NAMALWA (cell line): ENCODE measurements at regions not wholly inside any gene's neighbourhood (a gene's known extent, or its start where the extent isn't known, plus 50 kb on each side); places are given as distances from the start of the nearest gene placed in this dataset.
"Not testable (repeated sequence)": the region's sequence is repeated elsewhere in the genome, so short reads cannot be mapped to it uniquely, and the experiment has no call there.

Experiments
- DNase-seq: peaks from one replicate; pipeline ENCODE4 v3.0.0-alpha.2; 2015; ENCODE audit warnings: low spot score

- DNase-seq: no peak
Observed at GRCh38 chr1:72526926-72527325, 244.6 kb upstream of the NEGR1 start.

DNA sequence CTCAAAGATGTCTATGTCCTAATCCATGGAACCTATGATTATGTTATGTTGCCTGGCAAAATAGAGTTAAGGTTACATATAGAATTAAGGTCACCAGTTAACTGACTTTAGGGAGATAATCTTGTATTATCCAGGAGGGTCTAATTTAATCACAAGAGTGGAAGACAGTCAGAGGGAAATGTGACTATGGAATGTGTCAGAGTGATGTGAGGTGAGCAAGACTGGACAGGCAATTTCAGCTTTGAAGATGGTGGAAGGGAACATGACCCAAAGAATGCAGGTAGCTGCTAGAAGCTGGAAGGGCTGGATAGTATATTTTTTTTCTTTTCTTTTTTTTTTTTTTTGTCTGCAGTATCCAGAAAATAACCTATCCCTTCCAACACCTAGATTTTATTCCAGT lies 241.7 kb upstream of the NEGR1 start:
- DNase-seq: no peak

GRCh38 chr1:72521659-72522058 lies 239.3 kb upstream of the NEGR1 start:
- no peak for DNase-seq

DNA sequence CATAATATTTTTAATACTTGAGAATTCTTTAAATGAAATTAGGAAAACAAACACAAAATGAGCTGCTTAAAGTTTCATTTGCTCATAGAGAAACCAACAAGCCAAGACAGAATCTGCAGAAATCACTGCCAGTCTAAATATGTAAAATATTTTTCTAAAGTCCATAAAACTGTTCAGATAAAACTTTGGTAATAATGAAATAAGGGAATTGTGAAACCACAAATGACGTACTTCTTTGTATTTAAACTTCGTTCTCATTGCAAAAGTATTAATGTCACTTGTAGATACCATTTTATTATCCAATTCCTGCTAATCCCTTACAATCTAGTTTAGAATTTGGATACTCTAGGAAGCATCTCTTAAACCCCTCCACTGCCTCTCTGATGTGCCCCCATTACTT lies 234.5 kb upstream of the NEGR1 start:
- no peak for DNase-seq

GRCh38 chr1:72516264-72516663 lies 233.9 kb upstream of the NEGR1 start:
- no peak for DNase-seq

GRCh38 chr1:72498371-72498770 lies 216.0 kb upstream of the NEGR1 start:
- no peak for DNase-seq

DNA sequence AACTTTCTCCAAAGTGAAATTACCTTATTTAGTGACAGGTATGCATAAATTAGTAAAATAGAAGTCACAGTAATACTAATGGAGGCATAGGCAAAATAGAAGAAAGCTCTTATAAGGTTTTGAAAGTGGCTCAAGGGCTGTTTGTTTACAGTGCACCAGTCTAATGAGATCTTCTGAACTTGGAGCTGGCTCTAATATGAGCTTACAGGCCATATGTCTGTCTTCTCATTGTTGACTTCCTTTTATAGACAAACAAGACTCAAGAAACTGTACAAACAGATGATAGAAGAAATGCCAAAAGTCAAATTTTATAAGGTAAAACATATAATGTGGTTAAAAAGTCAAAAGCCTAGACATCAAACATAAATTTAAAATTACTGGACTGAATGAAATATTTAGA lies 207.5 kb upstream of the NEGR1 start:
- DNase-seq: no peak

GRCh38 chr1:72485801-72486200 lies 203.5 kb upstream of the NEGR1 start:
- no peak for DNase-seq

GRCh38 chr1:72483846-72484357 lies 201.6 kb upstream of the NEGR1 start:
- DNase-seq: no peak

GRCh38 chr1:72482736-72483413 lies 200.5 kb upstream of the NEGR1 start:
- DNase-seq: no peak

DNA sequence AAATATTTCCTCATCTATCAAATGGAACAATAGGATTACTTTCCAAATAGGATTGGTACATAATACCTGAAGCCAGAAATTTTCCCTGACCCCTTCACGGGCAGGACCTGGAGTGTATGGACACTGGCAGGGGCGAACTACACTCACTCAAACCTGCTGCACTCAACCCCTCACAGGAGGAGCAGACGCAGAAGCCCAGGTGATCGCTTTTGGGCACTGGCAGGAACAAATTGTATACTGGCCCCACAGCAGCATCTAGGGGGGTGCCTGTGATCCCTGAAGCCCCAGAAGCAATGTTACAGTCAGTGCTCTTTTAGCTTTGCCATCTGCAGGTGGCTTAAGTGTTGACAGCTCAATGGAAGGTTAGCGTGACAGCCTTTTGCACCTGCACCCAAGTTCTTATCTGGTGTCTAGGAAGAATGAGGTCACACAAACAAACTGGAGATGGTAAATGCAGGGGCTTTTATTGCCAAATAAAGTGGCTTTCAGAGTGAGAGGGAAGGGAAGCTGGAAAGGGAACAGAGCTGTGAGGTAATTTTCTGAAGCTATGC lies 199.2 kb upstream of the NEGR1 start:
- peak; percentile 3 for DNase-seq

DNA sequence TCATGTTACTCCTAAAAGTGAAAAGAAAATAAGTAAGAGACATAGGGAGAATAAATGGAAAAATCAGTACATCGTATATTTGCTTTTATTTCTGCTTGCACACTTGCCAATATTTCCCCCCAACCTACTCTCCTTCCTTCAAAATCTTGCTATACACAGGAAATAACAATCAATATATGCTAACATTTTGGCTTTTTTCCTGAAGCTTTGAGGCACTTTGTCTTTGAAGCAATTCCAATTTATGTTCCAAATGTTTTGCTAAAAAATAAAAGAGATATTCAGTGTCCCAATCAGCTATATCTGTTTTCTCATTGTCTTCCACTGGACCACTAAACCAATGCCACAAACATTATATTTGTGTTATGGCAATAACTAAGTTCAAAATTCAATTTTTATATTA lies 184.0 kb upstream of the NEGR1 start:
- DNase-seq: no peak

- DNase-seq: no peak
Observed at GRCh38 chr1:72462186-72462905, 180.0 kb upstream of the NEGR1 start.

DNA sequence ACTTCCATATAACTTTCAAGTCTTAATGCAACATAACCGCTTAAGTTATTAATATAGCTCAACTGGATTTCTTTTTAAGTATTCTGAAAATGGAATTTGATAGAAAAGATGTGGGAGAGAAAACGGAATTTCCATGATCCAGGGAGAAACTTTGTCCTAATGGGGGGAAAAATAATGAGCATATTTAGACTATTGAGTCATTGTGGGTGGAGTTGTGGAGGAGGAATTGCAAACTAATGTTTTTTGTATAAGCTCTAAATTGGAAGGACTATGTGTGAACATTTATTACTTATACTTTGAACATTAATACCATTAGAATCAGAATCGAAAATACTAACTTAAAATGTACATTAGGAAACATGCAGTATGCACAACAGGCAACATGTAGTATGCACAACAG lies 159.9 kb upstream of the NEGR1 start:
- DNase-seq: no peak

GRCh38 chr1:72439036-72439435 lies 156.7 kb upstream of the NEGR1 start:
- DNase-seq: no peak

DNA sequence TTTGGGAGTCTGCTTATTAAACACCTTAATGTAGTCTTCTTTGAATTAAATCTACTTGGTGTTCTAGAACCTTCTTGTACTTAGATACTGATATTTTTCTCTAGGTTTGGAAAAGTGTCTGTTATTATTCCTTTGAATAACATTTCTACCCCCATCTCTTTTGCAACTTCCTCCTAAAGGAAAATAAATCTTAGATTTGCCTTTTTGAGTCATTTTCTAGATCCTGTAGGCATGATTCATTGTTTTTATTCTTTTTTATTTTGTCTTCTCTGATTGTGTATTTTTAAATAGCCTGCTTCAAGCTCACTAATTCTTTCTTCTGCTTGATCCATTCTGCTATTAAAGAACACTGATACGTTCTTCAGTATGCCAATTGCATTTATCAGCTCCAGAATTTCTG lies 155.9 kb upstream of the NEGR1 start:
- no peak for DNase-seq

- no peak for DNase-seq
Observed at GRCh38 chr1:72435025-72435424, 152.7 kb upstream of the NEGR1 start.

DNA sequence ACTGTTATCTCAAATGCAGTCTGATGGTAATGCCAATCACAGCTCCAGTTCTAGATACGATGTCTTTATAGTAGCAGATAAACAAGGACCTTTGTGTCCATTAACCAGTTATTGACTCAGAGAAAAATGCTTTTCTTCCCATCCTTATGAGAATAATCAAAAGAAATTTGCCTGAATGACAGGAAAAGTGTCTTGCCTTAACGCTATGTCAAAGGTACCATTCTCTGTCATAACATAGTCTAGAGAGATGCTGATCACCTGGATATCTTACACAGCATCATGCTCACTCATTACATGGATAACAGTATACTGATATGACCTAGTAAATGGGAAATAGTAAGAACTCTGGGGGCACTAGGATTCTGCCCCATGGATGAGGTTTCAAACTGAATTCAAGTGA lies 151.7 kb upstream of the NEGR1 start:
- DNase-seq: no peak

DNA sequence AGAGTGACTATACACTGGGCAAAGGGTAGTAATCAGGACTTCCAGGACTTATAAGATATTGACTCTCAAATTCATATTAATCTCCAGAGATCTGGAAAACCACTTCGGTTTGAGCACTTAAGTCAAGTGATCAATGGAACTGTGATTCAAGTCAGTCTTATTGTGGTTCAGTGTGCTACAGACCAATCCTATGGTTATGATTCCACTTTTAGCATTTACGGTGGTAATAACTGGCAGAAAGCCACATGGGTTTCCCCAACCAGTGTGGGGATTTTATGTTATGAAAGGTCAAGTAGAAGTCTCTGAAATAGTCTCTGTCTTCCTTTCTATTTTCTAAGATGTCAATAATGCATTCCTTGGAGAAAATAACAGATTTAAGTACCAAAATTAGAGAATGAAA lies 151.3 kb upstream of the NEGR1 start:
- no peak for DNase-seq

DNA sequence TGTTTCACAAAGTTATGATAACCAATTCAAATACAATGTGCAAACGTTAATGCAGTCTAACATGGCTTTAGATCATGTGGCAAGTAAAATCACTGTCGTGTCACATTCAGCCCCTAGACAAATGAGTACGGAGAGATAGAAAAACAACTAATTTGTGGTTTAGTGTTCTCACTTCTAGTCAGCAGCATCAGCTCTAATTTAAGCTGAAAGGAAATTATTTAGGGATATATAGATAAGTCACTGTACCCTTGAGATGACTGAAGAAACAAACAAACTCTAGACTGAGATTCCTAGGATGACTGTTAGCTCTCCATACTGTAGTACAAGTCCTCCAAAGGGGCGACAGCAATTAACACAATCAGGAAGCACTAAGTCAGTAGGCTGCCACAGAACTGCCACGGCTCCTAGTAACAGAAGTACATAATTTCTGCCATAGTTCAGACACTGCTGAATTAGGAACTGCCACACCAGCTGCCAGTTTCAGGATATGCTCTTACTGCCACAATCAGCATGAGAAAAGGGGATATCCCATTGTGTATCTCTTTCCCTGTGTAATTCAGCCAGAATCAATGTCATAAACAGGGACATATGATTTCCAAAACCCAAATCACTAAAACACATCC lies 150.4 kb upstream of the NEGR1 start:
- DNase-seq: no peak

DNA sequence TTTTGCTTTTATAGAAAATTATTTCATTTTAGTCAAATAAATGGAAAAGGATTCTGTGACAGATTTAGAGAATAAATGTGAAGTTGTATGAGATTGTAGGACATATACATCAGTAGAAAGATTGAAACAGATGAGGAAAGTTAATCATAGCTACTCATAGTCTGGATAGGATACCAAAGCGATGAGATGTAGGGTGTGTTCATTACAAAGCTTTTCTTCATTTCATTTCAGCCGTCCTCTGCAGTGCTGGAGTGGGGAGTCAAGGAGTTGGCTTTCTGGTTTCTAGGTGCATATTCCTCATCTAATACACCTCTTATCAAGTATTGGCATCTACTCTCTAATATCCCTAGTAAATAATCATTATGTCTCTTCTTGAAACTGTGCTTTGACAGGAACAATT lies 149.5 kb upstream of the NEGR1 start:
- DNase-seq: no peak

GRCh38 chr1:72428276-72428675 lies 145.9 kb upstream of the NEGR1 start:
- DNase-seq: not testable (repeated sequence)

GRCh38 chr1:72419229-72419628 lies 136.9 kb upstream of the NEGR1 start:
- no peak for DNase-seq
